HCT116 (cell line): ENCODE measurements at regions not wholly inside any gene's neighbourhood (a gene's known extent, or its start where the extent isn't known, plus 50 kb on each side); places are given as distances from the start of the nearest gene placed in this dataset.

Source experiments
- ATAC-seq: fragments of 200-7000 bp; cut with Tn5 transposase; 2 replicates; pipeline ENCODE4 v1.9.1; 2020; ENCODE audit warnings: mild to moderate bottlenecking, moderate library complexity
- BruUV-seq: library from RNA; stranded (reverse); fragments of 400-500 nt; replicated peaks from 2 replicates; lab custom pipeline; 2021; lab: Mats Ljungman, UMichigan
- CTCF ChIA-PET: fragments of 300-600 bp; sonication (Branson Sonifier 250); formaldehyde crosslinking; loops from one replicate; lab custom pipeline; 2021; ENCODE audit warnings: antibody characterized with exemption; lab: Charles Lee
- POLR2A ChIA-PET: fragments of 300-600, 350-600 bp; sonication (Branson Sonifier 250); formaldehyde crosslinking; loops from one replicate; lab custom pipeline; 2021; ENCODE audit warnings: antibody characterized with exemption; lab: Charles Lee
- RAD21 ChIA-PET, 2 experiments: fragments of 300-600 bp; sonication (Branson Sonifier 250); formaldehyde crosslinking; loops; one replicate each; lab custom pipeline; 2023; ENCODE audit warnings: low total read pairs in 2 of 2; ENCODE audit not compliant: uncharacterized antibody in 2 of 2, unreplicated experiment in 2 of 2, low non-redundant PET in 1 of 2; lab: Charles Lee
- DNase-seq: peaks from one replicate; pipeline ENCODE4 v3.0.0-alpha.2; 2010; ENCODE audit warnings: low read depth, low spot score
- H2AFZ ChIP-seq: fragments of 200-600 bp; shearing (Covaris generic), sonication (generic); 2 replicates; pipeline ENCODE4 v1.6.1; 2017; ENCODE audit warnings: low read depth, mixed run types, mixed read lengths, antibody characterized with exemption, low read length; ENCODE audit not compliant: poor library complexity, severe bottlenecking
- H3K27ac ChIP-seq: 2 replicates; pipeline ENCODE4 v1.5.1; 2012; ENCODE audit warnings: low read depth, low read length
- H3K27me3 ChIP-seq: fragments of 200-600 bp; sonication (generic); 2 replicates; pipeline ENCODE4 v1.6.1; 2016; ENCODE audit warnings: mixed run types, low read length, mixed read lengths; ENCODE audit not compliant: insufficient read depth
- H3K36me3 ChIP-seq, 2 experiments: fragments of 200-500 bp in 1 of 2; fragments of 200-600 bp in 1 of 2; sonication (Bioruptor generic) in 1 of 2; sonication (generic) in 1 of 2; 2 replicates each; pipeline versions ENCODE4 v1.5.1 to v1.6.1; 2014 to 2016; ENCODE audit warnings: low read length in 2 of 2, inconsistent platforms in 1 of 2, mixed read lengths in 1 of 2, mixed run types in 1 of 2; ENCODE audit not compliant: insufficient read depth in 2 of 2, control insufficient read depth in 1 of 2
- H3K4me1 ChIP-seq, 2 experiments: fragments of 200-600 bp in 1 of 2; sonication (generic) in 1 of 2; 2 replicates each; pipeline versions ENCODE4 v1.5.1 to v1.6.1; 2012 to 2017; ENCODE audit warnings: low read length in 2 of 2, inconsistent platforms in 1 of 2, mild to moderate bottlenecking in 1 of 2, mixed read lengths in 1 of 2, mixed run types in 1 of 2, moderate library complexity in 1 of 2; ENCODE audit not compliant: insufficient read depth in 2 of 2, control insufficient read depth in 1 of 2
- H3K4me2 ChIP-seq: fragments of 200-600 bp; sonication (generic); 2 replicates; pipeline ENCODE4 v1.6.1; 2017; ENCODE audit warnings: mixed run types, low read length, mixed read lengths
- H3K4me3 ChIP-seq, 2 experiments: fragments of 200-600 bp in 1 of 2; sonication (generic) in 1 of 2; replicated peaks in 1 of 2; 2 replicates each; pipeline ENCODE4 v1.5.1; 2011 to 2016; ENCODE audit warnings: low read length in 2 of 2, control low read depth in 1 of 2, low read depth in 1 of 2, mild to moderate bottlenecking in 1 of 2, mixed read lengths in 1 of 2, mixed run types in 1 of 2
- H3K79me2 ChIP-seq: fragments of 200-600 bp; sonication (generic); 2 replicates; pipeline ENCODE4 v1.6.1; 2017; ENCODE audit warnings: mild to moderate bottlenecking, mixed run types, low read length, moderate library complexity, mixed read lengths; ENCODE audit not compliant: insufficient read depth
- H3K9ac ChIP-seq: fragments of 200-600 bp; sonication (generic); 2 replicates; pipeline ENCODE4 v1.6.1; 2016; ENCODE audit warnings: low read length, mixed read lengths
- H3K9me2 ChIP-seq: fragments of 200-600 bp; sonication (generic), shearing (Covaris generic); 2 replicates; pipeline ENCODE4 v1.6.1; 2017; ENCODE audit warnings: mixed run types, mild to moderate bottlenecking, moderate library complexity; ENCODE audit not compliant: insufficient read depth
- H3K9me3 ChIP-seq, 2 experiments: fragments of 200-500 bp in 1 of 2; fragments of 200-600 bp in 1 of 2; sonication (Bioruptor generic) in 1 of 2; sonication (generic) in 1 of 2; 2 replicates each; pipeline ENCODE4 v1.6.1; 2014 to 2017; ENCODE audit warnings: low read length in 2 of 2, mixed read lengths in 2 of 2, inconsistent platforms in 1 of 2, low read depth in 1 of 2, mild to moderate bottlenecking in 1 of 2, mixed run types in 1 of 2, moderate library complexity in 1 of 2; ENCODE audit not compliant: control insufficient read depth in 1 of 2, insufficient read depth in 1 of 2
- H4K20me1 ChIP-seq: fragments of 200-600 bp; sonication (generic), shearing (Covaris generic); 2 replicates; pipeline ENCODE4 v1.6.1; 2017; ENCODE audit warnings: mixed run types, mild to moderate bottlenecking, moderate library complexity; ENCODE audit not compliant: insufficient read depth
- CEBPB ChIP-seq: IDR thresholded peaks from 2 replicates; pipeline ENCODE4 v1.6.1; 2012; ENCODE audit warnings: low read depth
- ELF1 ChIP-seq: IDR thresholded peaks from 2 replicates; pipeline ENCODE4 v1.6.1; 2012; ENCODE audit warnings: low read depth, borderline replicate concordance
- EZH2 ChIP-seq: fragments of 200-600 bp; sonication (generic); IDR thresholded peaks from 2 replicates; pipeline ENCODE4 v1.6.1; 2017; ENCODE audit warnings: antibody characterized with exemption, mixed run types
- EZH2phosphoT487 ChIP-seq: fragments of 200-600 bp; IDR thresholded peaks from 2 replicates; pipeline ENCODE4 v1.6.1; 2018; ENCODE audit warnings: antibody characterized with exemption, borderline replicate concordance
- MAX ChIP-seq: IDR thresholded peaks from 2 replicates; pipeline ENCODE4 v1.6.1; 2012
- POLR2A ChIP-seq: IDR thresholded peaks from 2 replicates; pipeline ENCODE4 v1.7.0; 2011; ENCODE audit warnings: borderline replicate concordance; ENCODE audit not compliant: insufficient read depth, insufficient read length; ENCODE audit errors: extremely low read depth
- POLR2AphosphoS5 ChIP-seq: IDR thresholded peaks from 2 replicates; pipeline ENCODE4 v1.6.1; 2011; ENCODE audit warnings: mild to moderate bottlenecking, low read depth, low read length, moderate library complexity
- RAD21 ChIP-seq: IDR thresholded peaks from 2 replicates; pipeline ENCODE4 v1.6.1; 2012; ENCODE audit warnings: low read depth, mild to moderate bottlenecking
- REST ChIP-seq: IDR thresholded peaks from 2 replicates; pipeline ENCODE4 v1.6.1; 2012; ENCODE audit warnings: low read depth
- SIN3A ChIP-seq: IDR thresholded peaks from 2 replicates; pipeline ENCODE4 v1.6.1; 2012; ENCODE audit warnings: low read depth
- SP1 ChIP-seq: IDR thresholded peaks from 2 replicates; pipeline ENCODE4 v1.6.1; 2012; ENCODE audit warnings: low read depth
- ZFX ChIP-seq: fragments of 450-650 bp; IDR thresholded peaks from 2 replicates; pipeline ENCODE4 v1.6.1; 2017
- ZNF274 ChIP-seq: fragments of 200-500 bp; sonication (Bioruptor generic); IDR thresholded peaks from 2 replicates; pipeline ENCODE4 v1.6.1; 2014; ENCODE audit warnings: mild to moderate bottlenecking, low read depth, low read length, inconsistent platforms
- intact Hi-C: fragments of 100-400 bp; cut with micrococcal nuclease; formaldehyde crosslinking; loops from 2 replicates; pipeline ENCODE4 v1.10.0; 2022
- TF ChIP-seq, protein P1 (sequence below): IDR thresholded peaks from 2 replicates; pipeline ENCODE4 v1.6.1; 2012

DNA sequence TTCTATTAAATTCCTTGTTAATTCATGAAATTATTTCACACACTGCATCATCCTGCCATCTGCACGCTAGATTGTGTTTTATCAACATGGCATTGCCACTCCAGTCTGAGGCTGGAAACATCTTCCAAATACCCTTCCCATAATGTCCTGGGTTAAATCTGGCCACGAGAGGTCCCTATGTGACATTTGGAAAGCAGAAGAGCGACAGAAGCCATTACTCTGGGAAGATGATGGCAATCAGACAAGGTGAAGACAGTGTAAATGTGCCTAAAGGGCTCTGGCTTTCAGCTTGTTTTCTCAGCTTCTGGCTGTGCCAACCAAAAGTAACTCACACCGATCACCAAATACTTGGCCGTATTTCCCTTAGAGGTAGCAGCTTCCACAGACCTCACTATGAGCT is 144.8 kb downstream of the CAPZA3 start:
- no peak for ATAC-seq
- Histone ChIP-seq H3K9me2 (no peaks in the 10 kb centered on the region), H3K36me3 (no peaks in the 10 kb centered on the region), H2AFZ (no peak overlapping the region), H3K79me2 (no peaks in the 10 kb centered on the region)
- RAD21 ChIA-PET = interaction anchor here in 1 of 2 experiments (0.5 kb wide), 1 partner anchor 340 kb away, joined by 3 read pairs; no protein-coding TSS in a partner anchor
- BruUV-seq = no TSS peak
- peak; percentile 44 for TF ChIP-seq RAD21
- no peak for TF ChIP-seq POLR2AphosphoS5
- no peak for TF ChIP-seq SIN3A
- TF ChIP-seq, all 23 proteins: peak for 1
- Histone ChIP-seq H3K4me2 (no peak overlapping the region), H3K4me1 (no peaks in the 10 kb centered on the region), H3K4me3 (no peak overlapping the region), H3K9ac (no peak overlapping the region), H4K20me1 (no peaks in the 10 kb centered on the region), H3K27me3 (no peaks in the 10 kb centered on the region), H3K9me3 (no peaks in the 10 kb centered on the region), H3K27ac (no peak overlapping the region)
- intact Hi-C loops = no loop called here
- DNase-seq = no peak
- POLR2A ChIA-PET = no interaction called here
- CTCF ChIA-PET = interaction anchor here (1.0 kb wide), 1 partner anchor 303 kb away, joined by 3 read pairs; no protein-coding TSS in a partner anchor

DNA sequence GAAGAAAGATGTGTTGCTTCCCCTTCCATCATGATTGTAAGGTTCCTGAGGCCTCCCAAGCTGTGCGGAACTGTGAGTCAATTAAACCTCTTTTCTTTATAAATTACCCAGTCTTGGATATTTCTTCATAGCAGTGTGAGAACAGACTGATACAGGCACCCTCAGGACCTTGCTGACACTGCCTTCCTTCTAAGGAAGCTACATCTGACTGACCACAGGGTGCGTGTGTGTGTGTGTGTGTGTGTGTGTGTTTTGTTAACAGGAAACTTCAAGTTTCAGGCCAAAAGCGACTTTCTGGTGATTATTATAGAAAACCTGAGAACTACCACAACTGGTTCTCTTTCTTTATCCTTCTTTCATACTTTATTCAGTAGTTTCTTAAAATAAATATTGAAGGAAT is 149.0 kb downstream of the CAPZA3 start:
- CTCF ChIA-PET = no interaction called here
- Histone ChIP-seq H3K36me3 (no peaks in the 10 kb centered on the region), H2AFZ (no peak overlapping the region), H3K4me2 (no peak overlapping the region), H3K9ac (no peak overlapping the region), H3K79me2 (no peaks in the 10 kb centered on the region), H3K27me3 (no peaks in the 10 kb centered on the region), H3K9me3 (no peaks in the 10 kb centered on the region), H4K20me1 (no peaks in the 10 kb centered on the region), H3K9me2 (no peaks in the 10 kb centered on the region), H3K4me3 (no peak overlapping the region), H3K27ac (no peak overlapping the region), H3K4me1 (no peaks in the 10 kb centered on the region)
- POLR2A ChIA-PET = no interaction called here
- no TSS peak for BruUV-seq
- RAD21 ChIA-PET = no interaction called here
- intact Hi-C loops = no loop called here
- TF ChIP-seq POLR2AphosphoS5 = no peak
- no peak for TF ChIP-seq ZNF274
- no peak for TF ChIP-seq MAX
- TF ChIP-seq REST = no peak
- no peak for TF ChIP-seq ZFX
- TF ChIP-seq, protein P1, sequence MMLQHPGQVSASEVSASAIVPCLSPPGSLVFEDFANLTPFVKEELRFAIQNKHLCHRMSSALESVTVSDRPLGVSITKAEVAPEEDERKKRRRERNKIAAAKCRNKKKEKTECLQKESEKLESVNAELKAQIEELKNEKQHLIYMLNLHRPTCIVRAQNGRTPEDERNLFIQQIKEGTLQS = no peak
- TF ChIP-seq ELF1 = no peak
- TF ChIP-seq POLR2A = no peak
- TF ChIP-seq SP1 = no peak
- TF ChIP-seq CEBPB = no peak
- TF ChIP-seq EZH2phosphoT487 = no peak
- TF ChIP-seq EZH2 = no peak
- ATAC-seq (no peak), DNase-seq (no peak)
